MM.1S (cell line): ENCODE measurements at regions not wholly inside any gene's neighbourhood (a gene's known extent, or its start where the extent isn't known, plus 50 kb on each side); places are given as distances from the start of the nearest gene placed in this dataset.

ENCODE experiments used
- DNase-seq: peaks from one replicate; pipeline ENCODE4 v3.0.0-alpha.2; 2015
- H2AFZ ChIP-seq: fragments of 300-600 bp; sonication (generic); 2 replicates; pipeline ENCODE4 v1.6.0; 2016; ENCODE audit warnings: antibody characterized with exemption, low read length
- H3F3A ChIP-seq: fragments of 300-600 bp; sonication (generic); 2 replicates; pipeline ENCODE4 v1.6.1; 2016; ENCODE audit warnings: mild to moderate bottlenecking, antibody characterized with exemption, low read length, moderate library complexity, mixed read lengths; ENCODE audit not compliant: insufficient read depth
- H3K27ac ChIP-seq: fragments of 300-600 bp; sonication (generic); 2 replicates; pipeline ENCODE4 v1.5.1; 2016; ENCODE audit warnings: mild to moderate bottlenecking, low read length
- H3K27me3 ChIP-seq: fragments of 300-600 bp; sonication (generic); replicated peaks from 2 replicates; pipeline ENCODE4 v1.6.0; 2016; ENCODE audit warnings: low read length; ENCODE audit not compliant: insufficient read depth
- H3K36me3 ChIP-seq: fragments of 300-600 bp; sonication (generic); replicated peaks from 2 replicates; pipeline ENCODE4 v1.6.1; 2016; ENCODE audit warnings: mild to moderate bottlenecking, low read length, mixed read lengths; ENCODE audit not compliant: insufficient read depth
- H3K4me1 ChIP-seq: fragments of 300-600 bp; sonication (generic); 2 replicates; pipeline ENCODE4 v1.6.1; 2016; ENCODE audit warnings: low read length, mixed read lengths
- H3K4me2 ChIP-seq: fragments of 300-600 bp; sonication (generic); 2 replicates; pipeline ENCODE4 v1.6.0; 2016; ENCODE audit warnings: low read depth, low read length
- H3K4me3 ChIP-seq: fragments of 300-600 bp; sonication (generic); 2 replicates; pipeline ENCODE4 v1.5.1; 2016; ENCODE audit warnings: low read length, mixed read lengths
- H3K79me2 ChIP-seq: fragments of 300-600 bp; sonication (generic); 2 replicates; pipeline ENCODE4 v1.6.1; 2016; ENCODE audit warnings: mixed run types, low read length, mixed read lengths
- H3K9ac ChIP-seq: fragments of 300-600 bp; sonication (generic); 2 replicates; pipeline ENCODE4 v1.6.1; 2016; ENCODE audit warnings: low read length, mixed read lengths
- H3K9me2 ChIP-seq: fragments of 300-600 bp; sonication (generic); replicated peaks from 2 replicates; pipeline ENCODE4 v1.6.1; 2016; ENCODE audit warnings: mild to moderate bottlenecking, low read length, mixed read lengths; ENCODE audit not compliant: insufficient read depth
- H3K9me3 ChIP-seq: fragments of 300-600 bp; sonication (generic); replicated peaks from 2 replicates; pipeline ENCODE4 v1.6.1; 2016; ENCODE audit warnings: mild to moderate bottlenecking, low read length, mixed read lengths; ENCODE audit not compliant: insufficient read depth
- H4K20me1 ChIP-seq: fragments of 300-600 bp; sonication (generic); 2 replicates; pipeline ENCODE4 v1.6.1; 2016; ENCODE audit warnings: mild to moderate bottlenecking, low read length, moderate library complexity, mixed read lengths; ENCODE audit not compliant: insufficient read depth
- EZH2 ChIP-seq: fragments of 300-600 bp; sonication (generic); optimal IDR thresholded peaks from 2 replicates; pipeline ENCODE3; 2017; ENCODE audit warnings: low read depth, mild to moderate bottlenecking, antibody characterized with exemption, low read length, mixed read lengths
- EZH2phosphoT487 ChIP-seq: fragments of 300-600 bp; sonication (generic); IDR thresholded peaks from 2 replicates; pipeline ENCODE4 v1.6.1; 2018; ENCODE audit warnings: antibody characterized with exemption, low read length
- TF ChIP-seq, protein P1 (sequence below): fragments of 300-600 bp; sonication (generic); IDR thresholded peaks from 2 replicates; pipeline ENCODE4 v1.5.1; 2016; ENCODE audit warnings: antibody characterized with exemption, low read length, mixed read lengths

DNA sequence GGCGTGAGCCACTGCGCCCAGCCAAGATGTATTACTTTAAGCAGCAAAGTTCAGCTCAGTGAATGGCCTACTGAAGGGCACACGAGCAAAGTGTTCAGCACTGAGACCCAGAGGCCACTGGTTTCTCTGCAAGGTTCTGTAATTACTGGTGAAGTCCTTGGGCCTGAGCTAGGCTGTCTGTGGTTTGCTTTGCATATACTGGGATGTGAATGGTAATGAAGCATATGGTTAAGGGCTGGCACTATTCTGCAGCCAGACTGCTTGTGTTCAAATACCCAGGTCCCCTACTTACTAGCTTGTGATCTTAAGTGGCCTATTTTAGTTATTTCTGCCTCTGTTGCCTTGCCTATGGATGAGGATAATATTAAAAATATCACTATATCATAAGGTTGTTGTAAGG is 72.0 kb downstream of the LLPH start:
- Histone ChIP-seq H3K4me2 (no peak overlapping the region), H3K27ac (no peak overlapping the region), H4K20me1 (no peaks in the 10 kb centered on the region), H3K79me2 (no peaks in the 10 kb centered on the region), H2AFZ (no peak overlapping the region), H3K9ac (no peak overlapping the region), H3K9me2 (no peaks in the 10 kb centered on the region), H3K27me3 (no peaks in the 10 kb centered on the region), H3K9me3 (no peaks in the 10 kb centered on the region), H3F3A (no peaks in the 10 kb centered on the region; the same call in none of the 2 replicates), H3K4me3 (no peak overlapping the region), H3K36me3 (no peaks in the 10 kb centered on the region), H3K4me1 (peaks cover 4% of the 10 kb centered on the region; the same call in 1 of the 2 replicates)
- DNase-seq: no peak
- TF ChIP-seq, protein P1, sequence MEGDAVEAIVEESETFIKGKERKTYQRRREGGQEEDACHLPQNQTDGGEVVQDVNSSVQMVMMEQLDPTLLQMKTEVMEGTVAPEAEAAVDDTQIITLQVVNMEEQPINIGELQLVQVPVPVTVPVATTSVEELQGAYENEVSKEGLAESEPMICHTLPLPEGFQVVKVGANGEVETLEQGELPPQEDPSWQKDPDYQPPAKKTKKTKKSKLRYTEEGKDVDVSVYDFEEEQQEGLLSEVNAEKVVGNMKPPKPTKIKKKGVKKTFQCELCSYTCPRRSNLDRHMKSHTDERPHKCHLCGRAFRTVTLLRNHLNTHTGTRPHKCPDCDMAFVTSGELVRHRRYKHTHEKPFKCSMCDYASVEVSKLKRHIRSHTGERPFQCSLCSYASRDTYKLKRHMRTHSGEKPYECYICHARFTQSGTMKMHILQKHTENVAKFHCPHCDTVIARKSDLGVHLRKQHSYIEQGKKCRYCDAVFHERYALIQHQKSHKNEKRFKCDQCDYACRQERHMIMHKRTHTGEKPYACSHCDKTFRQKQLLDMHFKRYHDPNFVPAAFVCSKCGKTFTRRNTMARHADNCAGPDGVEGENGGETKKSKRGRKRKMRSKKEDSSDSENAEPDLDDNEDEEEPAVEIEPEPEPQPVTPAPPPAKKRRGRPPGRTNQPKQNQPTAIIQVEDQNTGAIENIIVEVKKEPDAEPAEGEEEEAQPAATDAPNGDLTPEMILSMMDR: no peak
- no peak for TF ChIP-seq EZH2
- no peak for TF ChIP-seq EZH2phosphoT487

DNA sequence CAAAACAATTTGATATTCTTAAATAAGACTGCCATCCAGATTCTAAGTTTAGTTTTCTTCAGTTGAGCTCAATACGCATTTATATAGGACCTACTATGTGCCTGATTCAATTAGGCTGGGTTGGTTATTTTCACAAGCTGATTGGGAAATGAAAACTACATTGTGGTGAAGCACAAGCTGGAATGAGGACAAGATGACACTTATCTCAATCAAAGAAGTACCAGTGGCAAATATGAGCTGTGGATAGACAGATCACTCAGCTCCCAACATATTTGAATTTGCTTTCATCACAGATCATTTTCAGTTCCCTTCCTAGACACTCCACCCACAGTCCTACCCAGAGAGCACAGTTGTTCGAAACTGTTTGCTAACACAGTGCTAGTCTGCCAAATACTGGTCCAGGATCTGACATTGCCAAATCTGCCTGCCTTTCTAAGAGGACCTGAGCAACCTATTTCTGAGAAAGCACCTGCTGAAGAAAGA is 74.7 kb downstream of the LLPH start:
- DNase-seq: peak; percentile 36
- H3K4me2 ChIP-seq: no peak overlapping the region; the same call in 1 of the 2 replicates
- no peak overlapping the region; the same call in 1 of the 2 replicates for H3K27ac ChIP-seq
- H2AFZ ChIP-seq: no peak overlapping the region
- peaks cover 4% of the 10 kb centered on the region; the same call in 1 of the 2 replicates for H3K4me1 ChIP-seq
- H3K9me3 ChIP-seq: no peaks in the 10 kb centered on the region
- H4K20me1 ChIP-seq: no peaks in the 10 kb centered on the region
- H3F3A ChIP-seq: no peaks in the 10 kb centered on the region; the same call in none of the 2 replicates
- H3K36me3 ChIP-seq: no peaks in the 10 kb centered on the region
- H3K79me2 ChIP-seq: no peaks in the 10 kb centered on the region
- no peak overlapping the region for H3K4me3 ChIP-seq
- H3K27me3 ChIP-seq: no peaks in the 10 kb centered on the region
- TF ChIP-seq, protein P1: no peak
- TF ChIP-seq EZH2phosphoT487: no peak
- no peak for TF ChIP-seq EZH2
- H3K9me2 ChIP-seq: no peaks in the 10 kb centered on the region
- no peak overlapping the region for H3K9ac ChIP-seq

DNA sequence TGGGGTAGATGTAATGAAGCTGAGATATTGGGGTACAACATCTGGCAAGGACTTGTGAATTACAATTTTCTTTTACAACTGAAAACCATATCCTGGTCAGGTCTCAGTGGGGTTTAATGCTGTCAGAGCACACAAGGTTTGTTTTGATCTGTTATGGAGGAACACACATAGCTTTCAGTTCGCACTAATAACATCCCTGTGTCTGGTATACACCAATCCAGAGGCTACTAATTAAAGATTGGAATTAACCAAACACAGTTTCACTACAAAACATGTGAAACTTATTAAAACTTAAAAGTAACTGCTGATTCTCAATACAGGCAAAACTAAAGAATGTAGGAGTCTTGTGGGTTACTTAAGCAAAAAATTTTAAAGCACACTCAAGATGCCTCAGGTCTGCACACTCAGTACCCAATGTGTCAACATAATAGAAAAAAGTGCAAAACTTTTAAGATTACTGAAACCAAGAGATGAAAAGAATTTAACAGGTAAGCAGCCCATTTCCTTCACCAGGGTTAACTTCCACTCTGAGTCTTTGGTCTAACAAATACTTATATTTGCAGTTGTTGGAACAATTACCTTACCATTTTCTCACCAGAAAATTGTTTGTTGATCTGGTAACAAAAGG is 77.4 kb downstream of the LLPH start:
- Histone ChIP-seq H3K36me3 (no peaks in the 10 kb centered on the region), H4K20me1 (no peaks in the 10 kb centered on the region), H3K4me1 (peaks cover 4% of the 10 kb centered on the region; the same call in 1 of the 2 replicates), H2AFZ (no peak overlapping the region), H3K79me2 (no peaks in the 10 kb centered on the region), H3K27ac (no peak overlapping the region), H3K9ac (no peak overlapping the region), H3K4me2 (no peak overlapping the region), H3K9me3 (no peaks in the 10 kb centered on the region), H3F3A (no peaks in the 10 kb centered on the region; the same call in none of the 2 replicates), H3K9me2 (no peaks in the 10 kb centered on the region), H3K27me3 (no peaks in the 10 kb centered on the region), H3K4me3 (no peak overlapping the region)
- TF ChIP-seq EZH2phosphoT487 (no peak), EZH2 (no peak)
- TF ChIP-seq, protein P1: no peak
- peak; percentile 12 for DNase-seq
